AG04450 (cell line): ENCODE measurements at regions not wholly inside any gene's neighbourhood (a gene's known extent, or its start where the extent isn't known, plus 50 kb on each side); places are given as distances from the start of the nearest gene placed in this dataset.

Experiments
- CTCF ChIA-PET: fragments of 300-600, 350-600 bp; formaldehyde crosslinking; extraction: SDS; loops from one replicate; lab custom pipeline; 2022; ENCODE audit warnings: antibody characterized with exemption, inconsistent platforms; lab: Charles Lee
- POLR2A ChIA-PET: fragments of 350-600 bp; formaldehyde crosslinking; extraction: SDS; loops from one replicate; lab custom pipeline; 2021; ENCODE audit warnings: antibody characterized with exemption, inconsistent platforms; lab: Yijun Ruan, JAX
- DNase-seq: peaks from one replicate; pipeline ENCODE4 v3.0.0-alpha.2; 2011; ENCODE audit warnings: low read depth, low spot score
- H3K27ac ChIP-seq: one replicate; pipeline ENCODE4 v1.5.1; 2012; ENCODE audit warnings: low read depth, low read length, control low read depth
- H3K27me3 ChIP-seq: one replicate; pipeline ENCODE4 v1.6.0; 2012; ENCODE audit warnings: low read length; ENCODE audit not compliant: control insufficient read depth, insufficient read depth
- H3K4me3 ChIP-seq: 2 replicates; pipeline ENCODE4 v1.5.1; 2011; ENCODE audit warnings: mild to moderate bottlenecking, low read depth, low read length, control low read depth
- H3K9me3 ChIP-seq: 2 replicates; pipeline ENCODE4 v1.5.1; 2012; ENCODE audit warnings: low read length; ENCODE audit not compliant: control insufficient read depth, insufficient read depth
- TF ChIP-seq, protein P1 (sequence below): IDR thresholded peaks from 2 replicates; pipeline ENCODE4 v1.5.1; 2011; ENCODE audit warnings: low read depth, low read length, control low read depth, inconsistent platforms

DNA sequence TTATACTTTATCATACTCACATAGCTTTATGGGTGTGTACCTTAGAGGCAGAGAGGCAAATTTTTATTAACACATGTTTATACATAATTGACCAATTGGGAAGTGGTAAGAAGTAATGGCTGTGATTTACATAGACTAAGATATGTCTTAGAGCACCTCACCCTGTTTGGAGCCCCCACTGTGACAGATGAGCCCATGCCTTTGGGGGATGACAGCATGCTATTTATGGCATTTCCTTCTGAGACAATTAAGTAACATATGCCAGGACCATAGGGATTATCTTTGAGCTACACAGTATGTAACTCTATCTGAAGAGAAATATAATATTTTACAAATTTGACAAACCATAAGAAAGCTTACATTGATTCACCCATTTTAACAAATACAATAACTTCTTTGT is 1655.3 kb upstream of the ACVR2A start:
- ChIA-PET CTCF (no interaction called here), POLR2A (no interaction called here)
- Histone ChIP-seq H3K4me3 (no peak overlapping the region), H3K9me3 (no peaks in the 10 kb centered on the region), H3K27me3 (no peaks in the 10 kb centered on the region), H3K27ac (no peak overlapping the region)
- TF ChIP-seq, protein P1, sequence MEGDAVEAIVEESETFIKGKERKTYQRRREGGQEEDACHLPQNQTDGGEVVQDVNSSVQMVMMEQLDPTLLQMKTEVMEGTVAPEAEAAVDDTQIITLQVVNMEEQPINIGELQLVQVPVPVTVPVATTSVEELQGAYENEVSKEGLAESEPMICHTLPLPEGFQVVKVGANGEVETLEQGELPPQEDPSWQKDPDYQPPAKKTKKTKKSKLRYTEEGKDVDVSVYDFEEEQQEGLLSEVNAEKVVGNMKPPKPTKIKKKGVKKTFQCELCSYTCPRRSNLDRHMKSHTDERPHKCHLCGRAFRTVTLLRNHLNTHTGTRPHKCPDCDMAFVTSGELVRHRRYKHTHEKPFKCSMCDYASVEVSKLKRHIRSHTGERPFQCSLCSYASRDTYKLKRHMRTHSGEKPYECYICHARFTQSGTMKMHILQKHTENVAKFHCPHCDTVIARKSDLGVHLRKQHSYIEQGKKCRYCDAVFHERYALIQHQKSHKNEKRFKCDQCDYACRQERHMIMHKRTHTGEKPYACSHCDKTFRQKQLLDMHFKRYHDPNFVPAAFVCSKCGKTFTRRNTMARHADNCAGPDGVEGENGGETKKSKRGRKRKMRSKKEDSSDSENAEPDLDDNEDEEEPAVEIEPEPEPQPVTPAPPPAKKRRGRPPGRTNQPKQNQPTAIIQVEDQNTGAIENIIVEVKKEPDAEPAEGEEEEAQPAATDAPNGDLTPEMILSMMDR, result no peak
- no peak for DNase-seq

DNA sequence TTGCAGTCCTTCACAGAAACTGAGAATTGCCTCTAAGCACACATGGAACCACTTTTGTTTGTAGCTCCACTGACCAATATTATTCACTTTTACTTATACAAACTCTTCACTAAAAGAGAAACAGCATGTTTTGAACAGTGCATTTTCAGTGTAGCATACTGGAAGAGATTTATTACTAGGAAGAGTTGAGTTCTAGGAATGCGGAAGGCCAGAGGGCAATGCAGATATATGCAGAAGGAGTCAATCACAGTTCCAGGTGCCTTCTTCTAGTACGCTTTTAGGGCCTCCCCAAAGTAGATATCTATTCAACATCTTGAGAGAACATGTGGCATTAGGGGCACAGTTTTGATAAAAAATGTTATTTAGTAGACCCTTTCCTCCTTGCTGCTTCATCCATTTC is 1654.0 kb upstream of the ZEB2 start:
- Histone ChIP-seq H3K9me3 (no peaks in the 10 kb centered on the region), H3K4me3 (no peak overlapping the region), H3K27ac (no peak overlapping the region), H3K27me3 (no peaks in the 10 kb centered on the region)
- TF ChIP-seq, protein P1, result no peak
- POLR2A ChIA-PET, result no interaction called here
- CTCF ChIA-PET, result no interaction called here
- DNase-seq, result no peak

GRCh38 chr2:146161256-146161882 is 1641.5 kb upstream of the ZEB2 start:
- Histone ChIP-seq H3K27ac (no peak overlapping the region), H3K9me3 (no peaks in the 10 kb centered on the region), H3K4me3 (no peak overlapping the region), H3K27me3 (no peaks in the 10 kb centered on the region)
- ChIA-PET POLR2A (no interaction called here), CTCF (no interaction called here)
- TF ChIP-seq, protein P1, result no peak
- no peak for DNase-seq

DNA sequence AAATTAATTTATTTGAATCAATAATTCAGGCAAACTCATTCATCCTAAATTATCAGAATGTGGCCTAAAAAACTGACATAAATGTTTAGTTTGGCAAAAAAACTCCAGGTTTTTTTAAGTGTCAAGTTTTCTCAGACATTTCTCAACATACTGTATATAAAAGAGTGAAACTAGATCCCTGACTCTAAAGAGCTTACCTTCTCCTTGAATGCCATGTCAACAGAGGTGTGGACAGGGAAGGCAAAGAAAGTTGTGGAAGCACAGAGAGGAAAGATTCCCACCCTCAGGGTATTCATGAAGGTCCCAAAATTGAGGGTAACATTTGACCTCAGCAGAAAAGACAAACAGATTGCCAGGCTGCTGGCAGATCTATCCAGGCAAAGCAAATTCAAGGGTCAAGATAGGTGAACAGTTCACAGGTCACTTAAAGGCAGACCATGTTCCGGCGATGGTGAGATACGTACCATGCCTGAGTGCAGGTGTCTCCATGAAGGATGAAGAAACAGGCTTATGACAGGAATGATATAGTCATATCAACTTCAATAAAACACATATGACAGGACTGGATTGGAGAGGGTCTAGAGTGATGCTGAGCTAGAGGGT is 1638.3 kb upstream of the ZEB2 start:
- TF ChIP-seq, protein P1, result no peak
- H3K27me3 ChIP-seq, result peaks cover 2% of the 10 kb centered on the region
- ChIA-PET POLR2A (no interaction called here), CTCF (no interaction called here)
- no peaks in the 10 kb centered on the region for H3K9me3 ChIP-seq
- H3K27ac ChIP-seq, result no peak overlapping the region
- DNase-seq, result no peak
- H3K4me3 ChIP-seq, result no peak overlapping the region

DNA sequence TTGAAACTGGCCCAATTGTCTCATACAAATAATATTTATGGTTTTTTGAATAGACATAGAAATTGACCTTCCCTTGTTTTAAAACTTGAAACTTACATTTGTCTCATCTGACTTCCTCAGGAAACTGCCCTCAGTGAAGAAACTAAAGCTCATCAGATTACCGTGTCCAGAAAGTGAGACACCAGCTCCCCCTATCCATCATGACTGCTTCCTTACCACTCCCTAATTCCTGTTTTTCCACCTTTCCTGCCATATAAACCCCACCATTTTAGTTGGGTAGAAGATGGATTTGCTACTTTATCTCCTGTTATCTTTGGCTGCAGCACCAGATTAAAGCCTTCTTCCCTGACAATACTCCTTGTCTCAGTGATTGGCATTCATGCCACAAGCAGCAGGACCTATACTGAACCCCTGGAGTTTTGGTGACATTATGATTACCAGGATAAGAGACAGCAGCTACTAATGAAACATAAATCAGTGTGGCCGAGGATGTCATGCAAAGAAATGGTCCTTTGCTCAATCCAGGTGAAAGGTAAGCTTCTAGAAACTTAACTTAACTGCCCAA is 1627.6 kb upstream of the ZEB2 start:
- POLR2A ChIA-PET, result no interaction called here
- TF ChIP-seq, protein P1, result no peak
- DNase-seq, result no peak
- CTCF ChIA-PET, result no interaction called here
- no peak overlapping the region for H3K27ac ChIP-seq
- H3K4me3 ChIP-seq, result no peak overlapping the region
- no peaks in the 10 kb centered on the region for H3K27me3 ChIP-seq
- H3K9me3 ChIP-seq, result no peaks in the 10 kb centered on the region
